ENCODE measurements at regions not wholly inside any gene's neighbourhood (a gene's known extent, or its start where the extent isn't known, plus 50 kb on each side); places are given as distances from the start of the nearest gene placed in this dataset.

- no peak for TF ChIP-seq USF2 (CRISPR knock-in tag; IDR thresholded peaks at IDR 0.05)
- TF ChIP-seq CTCF (IDR thresholded peaks at IDR 0.05), result no peak
- TF ChIP-seq, protein P1, sequence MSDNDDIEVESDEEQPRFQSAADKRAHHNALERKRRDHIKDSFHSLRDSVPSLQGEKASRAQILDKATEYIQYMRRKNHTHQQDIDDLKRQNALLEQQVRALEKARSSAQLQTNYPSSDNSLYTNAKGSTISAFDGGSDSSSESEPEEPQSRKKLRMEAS (CRISPR knock-in tag; IDR thresholded peaks at IDR 0.05), result no peak
- no peak for TF ChIP-seq ZNF423 (CRISPR knock-in tag; IDR thresholded peaks at IDR 0.05)
- no peak for TF ChIP-seq NR1H2 (CRISPR knock-in tag; IDR thresholded peaks at IDR 0.05)
- no peak for TF ChIP-seq NR3C1 (CRISPR knock-in tag; conservative IDR thresholded peaks at IDR 0.05; ENCODE audit: low read depth)
Measured at GRCh38 chr1:226474041-226474440, 66.1 kb upstream of the PARP1 start.

All from WTC11 (cell line).